Epithelial cell of proximal tubule (primary cell): ENCODE measurements at regions not wholly inside any gene's neighbourhood (a gene's known extent, or its start where the extent isn't known, plus 50 kb on each side); places are given as distances from the start of the nearest gene placed in this dataset.

Experiments used
- DNase-seq: peaks from one replicate; pipeline ENCODE4 v3.0.0-alpha.2; 2011; ENCODE audit warnings: low read depth
- H3K4me3 ChIP-seq: 2 replicates; pipeline ENCODE4 v1.5.1; 2011; ENCODE audit warnings: low read depth, mild to moderate bottlenecking, low read length
- CTCF ChIP-seq: conservative IDR thresholded peaks from 2 replicates; pipeline ENCODE4 v1.5.1; 2012; ENCODE audit warnings: low read depth, mild to moderate bottlenecking, low read length

GRCh38 chr21:22277341-22277740 is 1279.1 kb downstream of the NCAM2 start:
- H3K4me3 ChIP-seq = no peak overlapping the region
- no peak for TF ChIP-seq CTCF
- no peak for DNase-seq

- TF ChIP-seq CTCF = no peak
- no peak for DNase-seq
- H3K4me3 ChIP-seq = no peak overlapping the region
Observed at GRCh38 chr21:22278366-22278765, 1280.2 kb downstream of the NCAM2 start.

GRCh38 chr21:22280851-22281250 is 1282.6 kb downstream of the NCAM2 start:
- no peak for DNase-seq
- H3K4me3 ChIP-seq = no peak overlapping the region
- no peak for TF ChIP-seq CTCF

- DNase-seq = no peak
- TF ChIP-seq CTCF = no peak
- no peak overlapping the region for H3K4me3 ChIP-seq
Observed at GRCh38 chr21:22288885-22289499, 1290.8 kb downstream of the NCAM2 start.

GRCh38 chr21:22292144-22292543 is 1293.9 kb downstream of the NCAM2 start:
- no peak for DNase-seq
- no peak for TF ChIP-seq CTCF
- no peak overlapping the region for H3K4me3 ChIP-seq

- no peak overlapping the region for H3K4me3 ChIP-seq
- DNase-seq = no peak
- no peak for TF ChIP-seq CTCF
Observed at GRCh38 chr21:22297575-22297974, 1299.4 kb downstream of the NCAM2 start.

- H3K4me3 ChIP-seq = no peak overlapping the region
- DNase-seq = no peak
- TF ChIP-seq CTCF = no peak
Observed at GRCh38 chr21:22311741-22312462, 1313.7 kb downstream of the NCAM2 start.
